NCI-H128 (cell line): ENCODE measurements at regions not wholly inside any gene's neighbourhood (a gene's known extent, or its start where the extent isn't known, plus 50 kb on each side); places are given as distances from the start of the nearest gene placed in this dataset.

Experiments
- DNase-seq: peaks from one replicate; lab custom pipeline; 2025; ENCODE audit not compliant: unreplicated experiment; lab: John Stamatoyannopoulos, UW

DNA sequence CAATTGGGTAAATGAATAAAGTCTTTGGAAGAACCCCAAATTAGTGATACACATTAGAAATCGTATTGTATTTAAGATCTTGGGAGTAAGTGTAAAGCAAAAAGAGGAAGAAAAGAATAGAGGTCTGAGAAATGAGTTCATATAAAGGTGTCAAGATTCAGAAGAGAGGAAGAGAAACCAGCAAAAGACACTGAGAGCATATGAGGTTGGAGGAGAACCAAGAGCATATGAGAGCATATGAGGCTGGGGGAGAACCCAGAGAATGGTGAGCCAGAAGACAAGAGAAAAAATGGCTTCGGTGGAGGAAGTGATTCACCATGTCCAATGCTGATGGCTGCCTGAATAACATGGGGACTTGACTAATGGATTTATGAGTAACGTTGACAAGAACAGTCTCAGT lies 620.1 kb upstream of the GCFC2 start:
- no peak for DNase-seq

- no peak for DNase-seq
Observed at GRCh38 chr2:76326636-76327035, 615.9 kb upstream of the GCFC2 start.

GRCh38 chr2:76323381-76323780 lies 612.7 kb upstream of the GCFC2 start:
- DNase-seq = no peak

DNA sequence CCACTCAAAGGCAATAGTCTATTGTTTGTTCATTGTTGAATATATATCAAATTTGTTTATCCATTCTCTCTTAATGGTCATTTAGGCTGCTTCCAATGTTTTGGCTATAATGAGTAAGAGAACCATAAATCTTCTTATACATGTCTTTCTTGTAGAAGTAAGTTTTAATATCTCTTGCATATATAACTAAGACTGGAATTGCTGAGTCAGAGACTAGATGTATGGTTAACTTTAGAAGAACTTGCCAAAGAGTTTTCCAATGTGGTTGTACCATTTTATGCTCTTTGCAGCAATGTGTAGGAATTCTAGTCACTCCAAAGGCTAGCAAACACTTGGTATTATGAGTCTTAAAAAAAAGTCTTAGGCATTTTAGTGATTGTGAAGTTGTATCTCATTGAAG lies 610.0 kb upstream of the GCFC2 start:
- DNase-seq = no peak

DNA sequence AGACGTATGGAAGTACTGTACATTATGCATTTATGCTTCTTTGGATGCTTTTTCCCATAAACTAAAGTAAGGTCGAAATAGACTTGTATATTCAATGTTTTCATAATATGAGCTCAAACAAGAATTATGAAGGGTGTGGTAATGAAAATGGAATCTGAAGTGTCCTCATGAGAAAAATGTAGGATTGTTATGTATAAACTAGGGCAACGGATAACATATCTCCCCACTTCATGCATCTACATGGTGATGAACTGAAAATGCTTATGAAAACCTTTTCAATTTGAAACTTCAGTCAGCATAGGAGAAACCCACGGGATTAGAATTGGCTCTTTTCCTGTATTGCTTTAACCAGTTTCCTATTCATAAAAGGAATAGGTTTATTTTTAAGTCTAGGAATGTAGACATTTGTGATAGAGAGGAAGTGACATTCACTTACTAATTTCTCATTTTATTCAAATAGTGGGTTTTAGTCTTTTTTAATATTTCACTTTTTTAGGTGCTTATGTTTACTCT lies 608.2 kb upstream of the GCFC2 start:
- no peak for DNase-seq

DNA sequence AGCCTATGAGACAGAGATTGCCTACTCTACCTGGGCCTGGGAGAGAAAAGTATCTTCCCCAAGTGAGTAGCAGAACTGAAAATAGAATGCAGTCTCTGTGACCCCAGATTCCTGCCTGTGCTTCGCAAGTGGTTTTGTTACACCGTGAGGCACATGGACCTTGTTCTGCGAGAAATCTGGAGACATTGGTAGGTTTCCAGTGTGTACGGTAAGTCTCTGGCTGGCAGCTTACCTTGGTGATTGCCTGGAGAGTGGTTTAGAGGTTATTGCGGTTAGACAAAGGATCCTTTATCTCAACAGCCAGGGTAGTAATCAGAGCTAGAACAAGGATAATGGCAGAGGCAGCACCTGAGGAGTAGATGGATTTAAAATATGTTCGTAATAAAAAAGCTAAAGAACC lies 606.0 kb upstream of the GCFC2 start:
- no peak for DNase-seq

DNA sequence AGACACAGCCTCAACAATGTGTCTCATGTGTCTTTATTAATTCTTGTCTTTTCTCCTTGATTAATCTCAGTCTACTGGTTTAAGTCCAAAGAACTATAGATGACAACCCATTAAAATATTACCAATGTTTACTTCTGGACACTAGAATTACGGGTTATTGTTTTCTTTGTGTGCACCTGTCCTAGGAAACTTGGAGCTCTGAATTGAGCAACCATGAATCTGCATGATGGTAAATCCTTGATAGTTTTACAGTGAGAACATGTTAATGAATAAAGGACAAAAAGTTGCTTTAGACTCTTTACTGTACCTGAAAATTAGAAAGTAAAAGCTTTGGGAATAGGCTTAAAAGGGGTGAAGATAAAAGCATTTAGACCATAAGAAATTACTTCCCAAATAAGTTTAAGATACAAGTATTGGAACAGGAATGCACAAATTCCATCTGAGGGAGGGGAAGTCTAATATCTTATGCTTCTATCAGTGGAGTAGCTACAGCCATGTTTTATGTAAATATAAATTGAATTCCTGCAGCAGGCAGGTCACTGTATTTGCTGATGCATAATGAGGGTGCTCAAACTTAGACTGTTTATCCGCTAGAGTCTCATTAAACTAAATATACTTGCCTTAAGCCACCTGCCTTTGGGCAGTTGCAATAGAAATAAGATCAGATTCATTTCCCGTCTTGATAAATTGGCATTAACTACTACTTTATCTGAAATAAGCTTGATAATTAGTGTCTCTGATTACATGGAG lies 603.7 kb upstream of the GCFC2 start:
- DNase-seq = no peak

DNA sequence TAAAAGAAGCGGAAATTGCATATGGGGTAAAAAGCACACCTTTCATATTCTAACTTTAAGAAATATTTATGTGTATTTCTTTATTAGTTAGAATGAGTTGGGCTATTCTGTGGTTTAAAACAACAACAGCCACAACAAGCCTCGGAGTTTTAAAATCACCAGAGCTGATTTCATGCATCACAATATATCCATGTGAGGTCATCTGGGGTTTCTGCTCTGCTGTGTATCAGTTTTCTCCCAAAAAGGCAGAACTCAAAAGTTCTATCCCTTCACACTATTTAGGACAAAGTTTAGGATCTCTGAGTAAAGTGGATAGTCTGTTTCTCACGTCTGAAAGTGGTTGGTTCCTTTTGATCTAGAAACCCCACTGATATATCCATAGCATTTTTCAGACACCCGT lies 601.5 kb upstream of the GCFC2 start:
- no peak for DNase-seq

GRCh38 chr2:76311728-76312127 lies 601.0 kb upstream of the GCFC2 start:
- no peak for DNase-seq

DNA sequence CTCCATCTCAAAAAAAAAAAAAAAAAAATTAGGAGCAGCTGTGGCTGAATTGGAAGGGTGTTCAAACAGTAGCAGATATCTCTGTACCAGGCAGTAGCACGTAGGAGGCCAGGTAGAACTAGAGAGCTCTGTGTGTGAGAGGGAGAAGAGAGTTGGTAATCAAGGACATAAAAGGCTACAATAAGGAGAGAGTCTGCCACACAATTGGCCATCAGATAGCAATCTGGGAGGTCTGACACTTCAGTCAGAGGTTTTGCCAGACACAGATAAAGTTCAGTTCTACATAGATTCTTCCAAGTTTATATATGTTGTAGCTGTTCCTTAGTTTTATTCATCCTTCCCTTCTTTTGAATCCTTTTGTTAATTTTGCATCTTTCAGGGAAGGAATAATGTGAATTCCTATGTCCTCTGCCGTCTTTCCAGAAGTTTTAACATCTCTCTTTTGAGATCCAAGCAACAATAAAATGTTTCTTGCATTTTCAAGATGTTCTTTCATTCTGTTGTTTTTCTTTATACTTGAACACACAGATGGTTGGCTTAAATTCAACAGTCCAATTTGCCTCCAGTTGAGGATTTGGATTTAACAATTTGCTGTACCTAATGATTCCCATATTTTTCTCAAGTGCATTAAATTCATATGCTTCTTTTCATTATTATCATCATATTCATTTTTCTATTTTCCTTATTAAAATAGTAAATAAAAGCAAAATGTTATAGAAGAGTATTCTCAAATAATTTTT lies 600.3 kb upstream of the GCFC2 start:
- DNase-seq = no peak

DNA sequence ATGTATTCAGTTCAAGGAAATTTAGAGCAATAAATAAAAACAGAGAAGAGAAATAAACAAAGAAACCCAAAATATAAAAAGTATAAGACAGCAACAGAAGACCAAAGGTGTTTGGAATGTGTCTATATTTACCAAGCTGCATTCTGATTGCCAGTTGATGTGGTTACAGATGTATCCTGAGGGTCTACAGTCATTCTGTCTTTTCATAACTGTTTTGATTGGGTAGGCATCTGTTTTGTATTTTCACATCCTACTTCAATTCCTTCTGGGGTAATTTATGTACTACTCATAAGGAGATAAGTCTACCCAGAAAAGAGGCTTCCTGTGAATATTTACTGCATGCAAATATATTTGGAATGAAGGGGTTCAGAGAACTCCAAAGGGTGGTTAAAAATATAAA lies 596.8 kb upstream of the GCFC2 start:
- DNase-seq = no peak

DNA sequence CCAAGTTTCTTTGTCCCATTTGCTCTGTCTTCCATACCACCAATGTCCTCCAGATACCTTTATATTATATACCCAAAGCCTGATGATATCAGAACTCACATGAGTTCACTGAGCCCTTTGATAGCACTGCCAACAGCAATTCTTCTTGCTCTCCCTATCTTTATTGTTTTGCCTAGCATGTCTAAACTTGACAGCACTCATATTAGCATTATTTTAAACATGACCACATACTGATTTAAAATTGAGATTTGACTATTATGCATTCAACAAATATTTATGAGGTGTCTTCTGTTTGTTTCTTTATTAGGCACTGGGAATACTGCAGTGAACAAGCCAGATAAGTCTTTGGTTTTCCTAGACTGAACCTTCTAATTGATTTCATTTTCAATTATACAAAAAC lies 587.3 kb upstream of the GCFC2 start:
- DNase-seq = no peak

GRCh38 chr2:76296438-76296837 lies 585.7 kb upstream of the GCFC2 start:
- no peak for DNase-seq

- no peak for DNase-seq
Observed at GRCh38 chr2:76295762-76296161, 585.0 kb upstream of the GCFC2 start.

DNA sequence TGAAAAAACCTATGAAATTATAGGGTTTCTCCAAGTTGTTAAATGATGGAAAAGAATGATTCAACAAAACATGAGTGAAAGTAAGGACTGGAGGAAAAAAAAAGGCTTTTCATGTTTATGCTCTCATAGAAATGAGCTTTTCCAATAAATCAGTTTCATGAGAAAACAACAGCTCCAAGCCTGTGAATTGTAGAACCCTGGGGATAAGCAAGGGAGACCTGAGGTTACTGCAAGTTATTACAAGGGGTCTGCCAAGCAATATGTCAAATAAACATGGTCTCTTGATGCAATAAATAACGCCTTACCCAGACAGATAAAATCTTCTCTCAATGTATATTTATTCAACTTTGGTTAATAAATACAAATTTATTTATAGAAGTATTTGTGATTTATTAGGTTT lies 577.9 kb upstream of the GCFC2 start:
- DNase-seq = no peak

- no peak for DNase-seq
Observed at GRCh38 chr2:76288146-76288545, 577.4 kb upstream of the GCFC2 start.

DNA sequence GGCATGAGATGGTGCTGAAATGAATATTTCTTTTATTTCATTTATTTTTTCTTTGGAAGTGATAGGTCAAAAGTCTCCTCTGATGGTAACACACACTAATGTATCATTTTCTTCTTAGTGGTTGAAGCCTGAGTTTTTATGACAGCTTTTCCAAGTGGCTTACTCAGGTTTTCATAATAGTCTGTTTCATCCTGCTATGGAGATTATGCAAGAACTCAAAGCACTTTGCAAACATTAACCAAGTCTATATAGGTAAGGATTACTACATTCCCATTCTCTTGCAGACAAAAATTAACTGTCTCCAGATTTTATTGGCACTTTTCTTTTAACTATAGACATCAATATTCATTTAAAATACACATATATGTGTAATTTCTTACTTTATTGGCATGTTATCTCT lies 572.6 kb upstream of the GCFC2 start:
- no peak for DNase-seq

GRCh38 chr2:76281156-76281841 lies 570.6 kb upstream of the GCFC2 start:
- no peak for DNase-seq

DNA sequence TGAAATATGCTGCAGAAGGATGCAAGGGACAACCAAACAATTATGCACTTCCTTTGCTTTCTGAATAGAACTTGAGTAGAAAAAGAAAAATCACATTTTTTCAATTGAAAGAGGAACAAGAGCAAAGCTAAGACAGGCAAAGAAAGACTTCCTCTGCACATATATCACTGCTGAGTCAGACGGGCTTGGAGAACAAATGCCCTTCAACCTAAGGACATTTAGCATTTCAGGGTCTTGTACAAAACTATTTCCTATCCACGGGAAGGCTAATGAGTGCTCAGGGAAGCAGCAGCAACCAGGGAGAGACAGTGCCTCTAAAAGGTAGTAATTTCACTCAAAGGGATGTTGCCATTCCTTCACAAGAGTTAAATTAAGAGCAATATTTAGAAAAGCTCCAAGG lies 570.0 kb upstream of the GCFC2 start:
- no peak for DNase-seq

- DNase-seq = no peak
Observed at GRCh38 chr2:76279142-76279541, 568.4 kb upstream of the GCFC2 start.

GRCh38 chr2:76275788-76276187 lies 565.1 kb upstream of the GCFC2 start:
- DNase-seq = no peak

DNA sequence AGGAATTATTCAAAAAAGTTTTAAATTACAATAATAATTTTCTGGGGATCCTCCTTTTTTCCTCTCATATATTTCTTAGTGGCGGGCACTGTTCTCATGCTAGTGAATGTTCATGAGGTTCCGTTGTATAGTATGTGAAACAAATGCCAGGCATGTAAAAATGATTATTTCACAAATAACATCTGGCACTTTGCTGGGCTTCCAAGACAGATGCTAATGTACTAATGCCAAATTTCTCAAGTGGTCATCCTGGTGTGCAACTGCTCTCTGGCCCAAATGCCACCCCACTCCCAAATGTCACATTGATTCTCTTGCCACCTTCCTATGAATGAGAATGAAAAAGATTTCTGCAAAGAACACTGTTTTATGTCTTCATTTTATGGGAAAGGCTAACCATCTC lies 564.0 kb upstream of the GCFC2 start:
- DNase-seq = no peak
